ENCODE measurements at regions not wholly inside any gene's neighbourhood (a gene's known extent, or its start where the extent isn't known, plus 50 kb on each side); places are given as distances from the start of the nearest gene placed in this dataset.

DNA sequence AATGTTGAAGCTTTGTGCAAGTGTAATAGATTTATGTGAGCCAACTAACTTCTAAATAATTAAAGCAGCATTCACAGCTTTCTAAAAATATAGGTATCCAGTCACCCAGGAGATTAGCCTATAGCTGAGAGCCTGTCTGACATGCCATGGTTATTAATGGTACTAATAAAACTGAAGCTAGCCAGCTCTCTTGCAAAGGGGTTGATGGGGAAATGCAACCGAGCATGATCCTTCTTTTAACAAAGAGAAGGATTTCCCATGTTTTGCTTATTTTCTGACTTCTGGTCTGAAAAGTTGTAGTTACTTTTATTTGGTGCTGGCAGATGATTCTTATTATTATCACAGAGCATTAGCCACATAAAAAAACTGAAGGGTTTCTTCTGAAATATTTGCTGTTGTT, 488.7 kb upstream of the CYLC2 start:
- Mint-ChIP-seq H3K27ac (no peak overlapping the region), H3K9me3 (ENCODE audit: insufficient read depth) (no peaks in the 10 kb centered on the region), H3K4me1 (no peaks in the 10 kb centered on the region), H3K4me3 (no peak overlapping the region), H3K27me3 (no peaks in the 10 kb centered on the region)
- Histone ChIP-seq H3K27ac (ENCODE audit: low read length in 2 of 2) (no peak overlapping the region), H3K9ac (ENCODE audit: low read length) (no peak overlapping the region), H3K4me3 (ENCODE audit: control extremely low read depth in 1 of 5, extremely low read depth in 1 of 5, insufficient read depth in 1 of 5, low read depth in 2 of 5, low read length in 4 of 5) (no peak overlapping the region), H3K9me3 (ENCODE audit: control extremely low read depth in 1 of 3, control insufficient read depth in 2 of 3, insufficient read depth in 1 of 3, low read length in 2 of 3) (no peaks in the 10 kb centered on the region), H3K4me1 (ENCODE audit: control insufficient read depth in 2 of 2, insufficient read depth in 2 of 2, low read length in 2 of 2) (no peaks in the 10 kb centered on the region), H3K79me2 (ENCODE audit: control insufficient read depth, insufficient read depth, low read length) (no peaks in the 10 kb centered on the region), H4K20me1 (ENCODE audit: control insufficient read depth, insufficient read depth, low read length, poor library complexity, severe bottlenecking) (no peaks in the 10 kb centered on the region), H2AFZ (ENCODE audit: insufficient read depth, low read depth, low read length, poor library complexity, severe bottlenecking) (no peak overlapping the region), H3K4me2 (replicated peaks; ENCODE audit: low read depth, low read length, poor library complexity, severe bottlenecking) (no peak overlapping the region), H3K36me3 (replicated peaks in 1 of 2; ENCODE audit: control extremely low read depth in 1 of 2, control insufficient read depth in 1 of 2, extremely low read depth in 1 of 2, insufficient read depth in 2 of 2, low read length in 1 of 2) (no peaks in the 10 kb centered on the region), H3K27me3 (replicated peaks in 1 of 4; ENCODE audit: control extremely low read depth in 1 of 4, control insufficient read depth in 3 of 4, insufficient read depth in 4 of 4, low read length in 3 of 4) (no peaks in the 10 kb centered on the region)
- CTCF ChIA-PET: no interaction called here
- no CpG with 5 or more reads among the region's 1 CpG for WGBS (ENCODE audit: insufficient coverage)
- ATAC-seq (ENCODE audit: low read depth): no peak
- intact Hi-C loops (cut with micrococcal nuclease): no loop called here
- TF ChIP-seq, protein P1, sequence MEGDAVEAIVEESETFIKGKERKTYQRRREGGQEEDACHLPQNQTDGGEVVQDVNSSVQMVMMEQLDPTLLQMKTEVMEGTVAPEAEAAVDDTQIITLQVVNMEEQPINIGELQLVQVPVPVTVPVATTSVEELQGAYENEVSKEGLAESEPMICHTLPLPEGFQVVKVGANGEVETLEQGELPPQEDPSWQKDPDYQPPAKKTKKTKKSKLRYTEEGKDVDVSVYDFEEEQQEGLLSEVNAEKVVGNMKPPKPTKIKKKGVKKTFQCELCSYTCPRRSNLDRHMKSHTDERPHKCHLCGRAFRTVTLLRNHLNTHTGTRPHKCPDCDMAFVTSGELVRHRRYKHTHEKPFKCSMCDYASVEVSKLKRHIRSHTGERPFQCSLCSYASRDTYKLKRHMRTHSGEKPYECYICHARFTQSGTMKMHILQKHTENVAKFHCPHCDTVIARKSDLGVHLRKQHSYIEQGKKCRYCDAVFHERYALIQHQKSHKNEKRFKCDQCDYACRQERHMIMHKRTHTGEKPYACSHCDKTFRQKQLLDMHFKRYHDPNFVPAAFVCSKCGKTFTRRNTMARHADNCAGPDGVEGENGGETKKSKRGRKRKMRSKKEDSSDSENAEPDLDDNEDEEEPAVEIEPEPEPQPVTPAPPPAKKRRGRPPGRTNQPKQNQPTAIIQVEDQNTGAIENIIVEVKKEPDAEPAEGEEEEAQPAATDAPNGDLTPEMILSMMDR (IDR thresholded peaks at IDR 0.05): no peak
- no peak for TF ChIP-seq EZH2 (IDR thresholded peaks at IDR 0.05; ENCODE audit: borderline replicate concordance, insufficient read depth, low read depth, low read length, poor library complexity, severe bottlenecking)
- POLR2A ChIA-PET: no interaction called here
- no peak for DNase-seq

DNA sequence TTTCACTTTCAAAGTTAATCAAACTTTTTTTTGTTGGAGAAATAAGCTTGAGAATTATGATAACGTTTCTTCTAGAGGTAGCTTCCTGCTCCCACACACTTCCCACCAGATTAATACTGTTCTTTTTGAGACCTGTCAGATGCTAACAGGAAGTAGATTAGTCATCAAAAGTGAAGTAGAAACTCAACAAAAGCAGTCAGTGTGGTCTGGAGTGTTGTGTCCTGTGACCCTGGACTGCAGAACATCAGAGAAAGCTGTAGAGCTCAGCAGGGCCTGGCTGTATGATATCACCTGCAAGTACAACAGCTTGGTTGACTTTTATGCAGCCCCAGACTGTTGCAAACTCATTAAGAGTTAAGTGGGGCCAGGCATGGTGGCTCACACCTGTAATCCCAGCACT, 495.7 kb upstream of the CYLC2 start:
- no peaks in the 10 kb centered on the region for H3K9me3 Mint-ChIP-seq (ENCODE audit: insufficient read depth)
- no peaks in the 10 kb centered on the region for H3K36me3 ChIP-seq (replicated peaks in 1 of 2; ENCODE audit: control extremely low read depth in 1 of 2, control insufficient read depth in 1 of 2, extremely low read depth in 1 of 2, insufficient read depth in 2 of 2, low read length in 1 of 2)
- no CpG with 5 or more reads among the region's 1 CpG for WGBS (ENCODE audit: insufficient coverage)

More for the DNA sequence above, 495.7 kb upstream of the CYLC2 start:
- Histone ChIP-seq H3K27me3 (replicated peaks in 1 of 4; ENCODE audit: control extremely low read depth in 1 of 4, control insufficient read depth in 3 of 4, insufficient read depth in 4 of 4, low read length in 3 of 4) (no peaks in the 10 kb centered on the region), H3K9ac (ENCODE audit: low read length) (no peak overlapping the region), H3K9me3 (ENCODE audit: control extremely low read depth in 1 of 3, control insufficient read depth in 2 of 3, insufficient read depth in 1 of 3, low read length in 2 of 3) (peaks cover 0 to 4% (median 0%) of the 10 kb centered on the region in 3 donors), H2AFZ (ENCODE audit: insufficient read depth, low read depth, low read length, poor library complexity, severe bottlenecking) (no peak overlapping the region), H3K79me2 (ENCODE audit: control insufficient read depth, insufficient read depth, low read length) (no peaks in the 10 kb centered on the region), H3K4me1 (ENCODE audit: control insufficient read depth in 2 of 2, insufficient read depth in 2 of 2, low read length in 2 of 2) (no peaks in the 10 kb centered on the region), H4K20me1 (ENCODE audit: control insufficient read depth, insufficient read depth, low read length, poor library complexity, severe bottlenecking) (no peaks in the 10 kb centered on the region), H3K4me3 (ENCODE audit: control extremely low read depth in 1 of 5, extremely low read depth in 1 of 5, insufficient read depth in 1 of 5, low read depth in 2 of 5, low read length in 4 of 5) (no peak overlapping the region), H3K4me2 (replicated peaks; ENCODE audit: low read depth, low read length, poor library complexity, severe bottlenecking) (no peak overlapping the region), H3K27ac (ENCODE audit: low read length in 2 of 2) (no peak overlapping the region)
- H3K27me3 Mint-ChIP-seq: no peaks in the 10 kb centered on the region
- intact Hi-C loops (cut with micrococcal nuclease): no loop called here
- ChIA-PET POLR2A (no interaction called here), CTCF (no interaction called here)
- H3K4me1 Mint-ChIP-seq: no peaks in the 10 kb centered on the region
- H3K27ac Mint-ChIP-seq: no peak overlapping the region
- ATAC-seq (ENCODE audit: low read depth) (no peak), DNase-seq (no peak)
- TF ChIP-seq EZH2 (IDR thresholded peaks at IDR 0.05; ENCODE audit: borderline replicate concordance, insufficient read depth, low read depth, low read length, poor library complexity, severe bottlenecking): no peak
- TF ChIP-seq, protein P1 (IDR thresholded peaks at IDR 0.05): no peak
- H3K4me3 Mint-ChIP-seq: no peak overlapping the region

Measured in B cell (primary cell).